OCI-LY7 (cell line): ENCODE measurements at regions not wholly inside any gene's neighbourhood (a gene's known extent, or its start where the extent isn't known, plus 50 kb on each side); places are given as distances from the start of the nearest gene placed in this dataset.

Experiments used
- BruUV-seq: library from RNA; stranded (reverse); fragments of 400-500 nt; replicated peaks from 2 replicates; lab custom pipeline; 2021; lab: Mats Ljungman, UMichigan
- CTCF ChIA-PET: fragments of 300-600 bp; sonication (Branson Sonifier 250); formaldehyde crosslinking; loops from one replicate; lab custom pipeline; 2022; ENCODE audit warnings: antibody characterized with exemption; ENCODE audit not compliant: unreplicated experiment; lab: Charles Lee
- POLR2A ChIA-PET: fragments of 300-600 bp; sonication (Branson Sonifier 250); formaldehyde crosslinking; loops from one replicate; lab custom pipeline; 2022; ENCODE audit warnings: antibody characterized with exemption; lab: Charles Lee
- DNase-seq: peaks from one replicate; pipeline ENCODE4 v3.0.0-alpha.2; 2015; ENCODE audit warnings: low spot score
- H2AFZ ChIP-seq: fragments of 200-600 bp; sonication (generic), shearing (Covaris generic); 2 replicates; pipeline ENCODE4 v1.6.1; 2014; ENCODE audit warnings: mild to moderate bottlenecking, antibody characterized with exemption, low read length, moderate library complexity
- H3K27ac ChIP-seq: fragments of 200-600 bp; sonication (generic); 2 replicates; pipeline ENCODE4 v1.5.1; 2014; ENCODE audit warnings: mixed run types, low read depth, mild to moderate bottlenecking, moderate library complexity, low read length, inconsistent platforms; ENCODE audit not compliant: poor library complexity, severe bottlenecking
- H3K36me3 ChIP-seq: fragments of 200-600 bp; sonication (generic); 2 replicates; pipeline ENCODE4 v1.6.1; 2014; ENCODE audit warnings: mild to moderate bottlenecking, antibody characterized with exemption, low read length, moderate library complexity, mixed read lengths; ENCODE audit not compliant: insufficient read depth
- H3K4me1 ChIP-seq: fragments of 200-600 bp; sonication (generic); 2 replicates; pipeline ENCODE4 v1.5.1; 2014; ENCODE audit warnings: mild to moderate bottlenecking, low read length; ENCODE audit not compliant: insufficient read depth, poor library complexity, severe bottlenecking
- H3K4me2 ChIP-seq: fragments of 200-600 bp; sonication (generic); 2 replicates; pipeline ENCODE4 v1.6.1; 2014; ENCODE audit warnings: mild to moderate bottlenecking, low read length
- H3K4me3 ChIP-seq: fragments of 200-600 bp; sonication (generic); 2 replicates; pipeline ENCODE4 v1.5.1; 2014; ENCODE audit warnings: mild to moderate bottlenecking, low read depth, low read length; ENCODE audit not compliant: poor library complexity, severe bottlenecking
- H3K79me2 ChIP-seq: fragments of 200-600 bp; sonication (generic); 2 replicates; pipeline ENCODE4 v1.6.1; 2016; ENCODE audit warnings: low read depth, mild to moderate bottlenecking, low read length, moderate library complexity, mixed read lengths; ENCODE audit not compliant: insufficient read depth
- H3K9me2 ChIP-seq: fragments of 200-600 bp; sonication (generic); 2 replicates; pipeline ENCODE4 v1.6.1; 2016; ENCODE audit warnings: mild to moderate bottlenecking, low read length, mixed read lengths; ENCODE audit not compliant: insufficient read depth
- H3K9me3 ChIP-seq: fragments of 200-600 bp; sonication (generic); 2 replicates; pipeline ENCODE4 v1.6.1; 2014; ENCODE audit warnings: mild to moderate bottlenecking, mixed run types, low read length, mixed read lengths
- H4K20me1 ChIP-seq: fragments of 200-600 bp; sonication (generic); 2 replicates; pipeline ENCODE4 v1.6.1; 2014; ENCODE audit warnings: mild to moderate bottlenecking, antibody characterized with exemption, low read length, moderate library complexity, mixed read lengths; ENCODE audit not compliant: insufficient read depth
- CTCF ChIP-seq: fragments of 200-600 bp; sonication (generic); conservative IDR thresholded peaks from 2 replicates; pipeline ENCODE4 v1.5.1; 2014; ENCODE audit warnings: mild to moderate bottlenecking, antibody characterized with exemption, low read length, moderate library complexity, mixed read lengths
- EZH2phosphoT487 ChIP-seq: fragments of 200-600 bp; sonication (generic); IDR thresholded peaks from 2 replicates; pipeline ENCODE4 v1.6.1; 2018; ENCODE audit warnings: low read depth, borderline replicate concordance, mild to moderate bottlenecking, mixed run types, antibody characterized with exemption, low read length, moderate library complexity, mixed read lengths
- intact Hi-C: fragments of 100-400 bp; cut with micrococcal nuclease; formaldehyde crosslinking; loops from one replicate; pipeline ENCODE4 v1.10.0; 2022; ENCODE audit not compliant: unreplicated experiment

DNA sequence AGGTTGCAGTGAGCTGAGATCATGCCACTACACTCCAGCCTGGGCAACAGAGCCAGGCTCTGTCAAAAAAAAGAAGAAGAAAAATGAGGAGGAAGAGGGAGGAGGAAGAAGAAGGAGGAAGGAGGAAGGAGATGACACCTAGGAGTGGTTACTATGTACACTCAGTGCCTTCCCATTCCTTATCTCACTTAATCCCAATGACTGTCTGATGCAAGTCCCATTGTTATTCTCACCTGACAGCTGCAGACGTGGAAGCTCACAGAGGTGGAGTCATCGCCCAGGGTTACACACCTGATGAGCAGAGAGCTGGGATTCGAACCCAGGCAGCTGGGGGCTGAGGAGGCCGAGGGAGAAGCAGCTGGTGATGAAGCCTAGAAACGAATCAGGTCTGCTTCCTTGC is 258.8 kb downstream of the SNX10 start:
- Histone ChIP-seq H3K36me3 (no peaks in the 10 kb centered on the region), H3K9me3 (no peaks in the 10 kb centered on the region), H3K4me3 (no peak overlapping the region), H3K9me2 (no peaks in the 10 kb centered on the region), H3K79me2 (no peaks in the 10 kb centered on the region), H3K27ac (no peak overlapping the region), H3K4me1 (peaks cover 8% of the 10 kb centered on the region), H3K4me2 (no peak overlapping the region), H2AFZ (no peak overlapping the region), H4K20me1 (no peaks in the 10 kb centered on the region)
- DNase-seq = no peak
- BruUV-seq = no TSS peak
- CTCF ChIA-PET = no interaction called here
- intact Hi-C loops = no loop called here
- no peak for TF ChIP-seq CTCF
- TF ChIP-seq EZH2phosphoT487 = no peak
- POLR2A ChIA-PET = interaction anchor here (0.6 kb wide), 1 partner anchor 160 kb away, joined by 3 read pairs; no protein-coding TSS in a partner anchor

DNA sequence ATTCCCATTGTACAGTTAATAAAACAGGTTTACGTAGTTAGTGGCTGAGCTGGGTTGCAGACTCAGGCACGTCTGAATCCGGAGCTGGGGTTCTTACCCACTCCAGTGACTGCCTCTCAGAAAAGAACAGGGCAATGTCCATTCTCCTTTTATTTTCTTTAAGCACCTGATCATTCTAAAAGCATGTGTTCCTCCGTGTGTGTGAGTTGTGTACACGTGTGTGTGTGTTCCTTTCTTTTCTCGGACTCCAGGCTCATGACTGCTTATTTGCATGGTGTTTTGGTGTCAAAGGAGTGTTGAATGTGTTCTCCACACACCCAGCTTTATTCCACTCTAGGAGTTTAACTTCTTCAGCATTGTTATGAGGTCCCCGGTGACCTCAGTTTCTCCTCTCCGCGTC is 260.1 kb downstream of the SNX10 start:
- BruUV-seq = no TSS peak
- intact Hi-C loops = no loop called here
- Histone ChIP-seq H3K9me2 (no peaks in the 10 kb centered on the region), H3K9me3 (no peaks in the 10 kb centered on the region), H3K79me2 (no peaks in the 10 kb centered on the region), H3K4me1 (peaks cover 8% of the 10 kb centered on the region), H3K4me2 (no peak overlapping the region), H2AFZ (no peak overlapping the region), H4K20me1 (no peaks in the 10 kb centered on the region), H3K27ac (no peak overlapping the region), H3K36me3 (no peaks in the 10 kb centered on the region), H3K4me3 (no peak overlapping the region)
- POLR2A ChIA-PET = interaction anchor here (0.5 to 1.0 kb wide), 3 partner anchors 18 to 158 kb away, joined by 3 read pairs; no protein-coding TSS in a partner anchor
- CTCF ChIA-PET = no interaction called here
- DNase-seq = no peak
- TF ChIP-seq CTCF = no peak
- no peak for TF ChIP-seq EZH2phosphoT487

GRCh38 chr7:26553128-26553527 is 261.5 kb downstream of the SNX10 start:
- BruUV-seq = no TSS peak

More at GRCh38 chr7:26553128-26553527, 261.5 kb downstream of the SNX10 start:
- TF ChIP-seq CTCF (no peak), EZH2phosphoT487 (no peak)
- ChIA-PET CTCF (no interaction called here), POLR2A (interaction anchor here (1.1 kb wide), 1 partner anchor 18 kb away, joined by 3 read pairs; no protein-coding TSS in a partner anchor)
- H2AFZ ChIP-seq = no peak overlapping the region
- H3K4me2 ChIP-seq = no peak overlapping the region
- no peak overlapping the region for H3K27ac ChIP-seq
- intact Hi-C loops = no loop called here
- no peak overlapping the region for H3K4me3 ChIP-seq
- H3K36me3 ChIP-seq = no peaks in the 10 kb centered on the region
- no peak for DNase-seq
- no peaks in the 10 kb centered on the region for H4K20me1 ChIP-seq
- no peaks in the 10 kb centered on the region for H3K9me2 ChIP-seq
- peaks cover 8% of the 10 kb centered on the region for H3K4me1 ChIP-seq
- no peaks in the 10 kb centered on the region for H3K9me3 ChIP-seq
- H3K79me2 ChIP-seq = no peaks in the 10 kb centered on the region
